GM18951 (cell line): ENCODE measurements at regions not wholly inside any gene's neighbourhood (a gene's known extent, or its start where the extent isn't known, plus 50 kb on each side); places are given as distances from the start of the nearest gene placed in this dataset.

Source experiments
- POLR2A ChIP-seq: IDR thresholded peaks from 4 replicates; pipeline ENCODE4 v1.6.1; 2011; ENCODE audit warnings: mild to moderate bottlenecking; ENCODE audit not compliant: insufficient read length, insufficient read depth; ENCODE audit errors: extremely low read depth
- in situ Hi-C: fragments of 300-500 bp; cut with MboI; formaldehyde crosslinking; loops from one replicate; pipeline ENCODE4 v1.12.0; 2022; ENCODE audit warnings: low sequenced_read_pairs, mixed read lengths, inconsistent platforms; ENCODE audit not compliant: unreplicated experiment

DNA sequence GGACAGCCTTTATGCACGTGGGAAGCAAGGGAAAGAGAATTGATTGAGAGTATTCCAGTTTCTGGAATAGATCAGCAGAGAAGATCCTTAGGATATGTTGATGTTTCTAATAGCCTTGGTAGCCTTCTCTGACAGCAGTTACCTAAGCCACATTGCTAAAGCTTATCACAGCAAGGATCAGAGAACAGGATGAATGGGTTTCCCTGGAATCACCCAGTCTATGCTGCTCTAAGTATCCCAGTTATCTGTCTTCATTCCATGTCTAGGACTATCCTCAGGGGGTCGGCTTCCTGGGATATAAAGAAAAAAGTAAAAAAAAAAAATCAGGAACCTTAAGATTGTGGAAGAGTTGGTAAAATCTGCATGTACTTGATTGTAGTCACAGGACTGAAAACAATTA is 352.0 kb upstream of the AKR1E2 start:
- in situ Hi-C loops: no loop called here
- TF ChIP-seq POLR2A: no peak

DNA sequence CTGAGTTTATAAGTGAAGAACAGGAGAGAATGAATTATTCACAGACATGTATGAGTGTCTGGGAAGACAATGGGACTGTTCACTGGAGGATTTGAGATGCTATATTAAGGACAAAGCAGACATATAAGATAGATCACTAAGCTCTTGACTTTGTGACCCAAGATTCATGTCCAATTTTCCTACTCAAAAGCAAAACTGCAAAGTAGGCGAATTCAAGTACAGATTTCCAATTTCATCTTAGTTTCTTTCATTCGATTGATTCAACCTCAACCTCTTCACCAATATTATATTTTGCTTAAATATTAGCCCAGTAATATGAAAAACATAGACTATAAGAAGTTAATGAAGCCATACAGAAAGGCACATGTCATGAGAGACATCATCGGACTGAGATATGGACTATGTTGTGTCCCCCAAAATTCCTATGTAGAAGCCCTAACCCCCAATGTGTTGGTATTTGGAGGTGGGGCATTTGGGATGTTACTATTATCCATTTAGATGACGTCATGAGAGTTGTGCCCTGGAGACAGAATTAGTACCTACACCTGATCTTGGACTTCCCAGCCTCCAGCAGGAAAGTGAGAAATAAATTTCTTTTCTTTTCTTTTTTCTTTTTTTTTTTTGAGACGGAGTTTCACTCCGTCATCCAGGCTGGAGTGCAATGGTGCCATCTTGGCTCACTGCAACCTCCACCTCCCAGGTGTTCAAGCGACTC is 353.7 kb upstream of the AKR1E2 start:
- no peak for TF ChIP-seq POLR2A
- in situ Hi-C loops: no loop called here

DNA sequence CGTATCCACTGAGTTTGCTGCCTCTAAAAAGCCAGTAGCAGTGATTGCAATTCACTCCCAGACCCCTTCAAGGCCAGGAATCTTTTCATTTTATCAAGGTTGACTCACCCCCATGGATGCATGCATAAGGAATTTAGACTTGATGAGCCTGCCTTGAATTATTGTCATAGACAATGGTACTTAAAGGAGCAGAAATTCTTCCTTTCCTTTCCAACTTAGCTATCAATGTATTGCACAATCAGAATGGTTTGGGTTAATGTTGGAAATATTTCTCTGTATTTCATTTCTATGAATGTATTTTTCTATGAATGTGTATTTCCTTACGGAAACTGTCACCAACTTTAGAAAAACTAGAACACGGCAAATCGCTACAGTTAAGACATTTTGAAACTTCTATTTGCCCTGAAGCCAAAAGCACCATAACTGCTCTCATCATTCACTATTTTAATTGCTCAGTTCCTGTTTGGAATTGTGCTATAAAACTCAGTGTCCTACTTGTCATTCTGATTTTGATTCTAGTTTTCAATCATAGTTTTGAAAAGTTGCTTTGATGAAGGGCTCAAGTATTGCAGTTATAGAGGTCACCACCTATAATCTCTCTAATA is 355.7 kb upstream of the AKR1E2 start:
- in situ Hi-C loops: no loop called here
- no peak for TF ChIP-seq POLR2A

GRCh38 chr10:4467481-4467880 is 358.5 kb upstream of the AKR1E2 start:
- TF ChIP-seq POLR2A: no peak
- in situ Hi-C loops: no loop called here

DNA sequence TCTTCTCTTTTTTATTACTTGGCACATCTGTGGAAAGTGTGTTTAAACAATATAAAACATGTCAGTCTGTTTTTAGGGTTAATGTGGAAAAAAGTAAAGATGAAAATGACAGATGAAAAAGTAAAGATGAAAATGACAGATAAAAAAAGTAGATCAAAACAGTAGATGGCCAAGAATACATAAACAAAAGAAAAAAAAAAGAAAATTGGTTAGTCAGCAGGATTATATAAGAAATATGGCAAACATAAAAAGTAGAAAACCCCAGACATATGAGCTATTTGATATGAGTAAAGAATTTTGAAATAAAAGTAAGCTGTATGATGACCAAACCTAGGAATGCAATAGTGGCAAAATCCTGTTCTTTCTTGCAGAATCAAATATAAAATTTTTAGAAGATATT is 365.7 kb upstream of the AKR1E2 start:
- TF ChIP-seq POLR2A: no peak
- in situ Hi-C loops: no loop called here

DNA sequence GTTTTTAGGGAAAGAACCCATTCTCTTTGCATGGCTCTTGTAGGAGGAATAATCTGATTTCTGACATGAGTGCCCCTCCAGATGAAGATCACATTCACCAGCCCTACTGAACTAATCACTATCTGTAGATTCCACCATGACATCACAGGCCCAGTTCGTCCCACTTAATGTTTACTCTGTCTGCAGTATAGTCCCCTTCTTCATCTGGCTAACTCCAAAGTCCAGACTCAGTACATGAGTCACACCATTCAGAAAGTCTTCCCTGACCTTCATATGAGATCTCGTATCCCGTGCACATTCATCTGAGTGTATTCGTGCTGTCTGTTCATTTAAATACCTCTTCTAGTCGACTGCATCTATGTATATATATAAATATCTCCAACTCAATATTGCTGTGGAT is 366.5 kb upstream of the AKR1E2 start:
- no peak for TF ChIP-seq POLR2A
- in situ Hi-C loops: no loop called here

DNA sequence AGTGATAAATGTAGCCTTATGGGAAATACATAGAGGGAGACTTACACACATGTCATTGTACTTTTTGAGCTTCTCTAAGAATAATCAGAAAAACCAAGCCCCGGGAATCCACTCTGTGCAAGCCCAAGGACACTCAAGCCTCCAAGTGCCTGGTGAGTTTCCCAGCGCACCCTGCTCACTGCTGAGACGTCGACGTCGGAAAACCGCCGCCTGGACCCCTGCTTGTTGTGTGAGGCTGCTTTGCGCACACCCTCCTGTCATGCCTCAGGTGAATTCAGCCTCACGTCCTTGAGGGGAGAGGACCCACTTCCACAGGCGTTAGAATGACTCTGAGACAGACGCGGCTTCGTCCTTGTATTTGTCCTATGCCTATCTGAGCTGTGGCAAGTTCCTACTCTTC is 368.4 kb upstream of the AKR1E2 start:
- in situ Hi-C loops: no loop called here
- no peak for TF ChIP-seq POLR2A

DNA sequence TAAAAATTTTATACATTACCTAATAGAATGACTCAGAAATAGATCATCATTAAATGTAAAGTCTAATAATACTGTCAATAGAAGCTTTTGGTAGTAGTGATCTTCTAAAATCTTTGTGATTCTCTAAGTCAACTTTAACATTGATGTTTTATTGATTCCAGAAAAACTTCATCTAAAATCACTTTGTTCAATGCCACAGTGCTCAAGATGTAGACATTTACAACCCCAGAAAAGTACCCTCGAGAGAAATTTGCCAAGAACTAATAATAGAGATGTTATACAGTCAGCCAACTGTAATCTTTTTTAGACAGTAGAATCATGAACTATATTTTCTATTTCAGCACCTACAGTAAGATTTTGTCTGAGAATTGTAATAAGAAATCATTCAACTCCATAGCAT is 369.2 kb upstream of the AKR1E2 start:
- TF ChIP-seq POLR2A: no peak
- in situ Hi-C loops: no loop called here

GRCh38 chr10:4456279-4456678 is 369.7 kb upstream of the AKR1E2 start:
- in situ Hi-C loops: no loop called here
- TF ChIP-seq POLR2A: no peak

DNA sequence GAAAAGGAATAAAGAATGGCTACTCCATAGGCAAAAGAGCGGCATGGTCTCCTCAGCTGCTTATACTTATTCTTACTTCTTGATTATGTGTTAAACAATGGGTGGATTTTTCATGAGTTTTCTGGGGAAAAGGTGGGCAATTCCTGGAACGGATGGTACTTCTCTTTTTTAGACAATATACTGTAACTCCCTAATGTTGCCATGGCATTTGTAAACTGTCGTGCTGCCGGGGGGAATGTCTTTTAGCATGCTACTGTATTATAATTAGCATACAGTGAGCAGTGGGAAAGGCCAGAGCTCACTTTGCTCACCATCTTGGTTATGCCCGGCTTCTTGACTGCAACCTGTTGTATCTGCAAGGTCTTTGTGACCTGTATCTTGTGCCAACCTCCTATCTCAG is 372.1 kb upstream of the AKR1E2 start:
- in situ Hi-C loops: no loop called here
- TF ChIP-seq POLR2A: no peak

GRCh38 chr10:4453276-4453675 is 372.7 kb upstream of the AKR1E2 start:
- in situ Hi-C loops: no loop called here
- no peak for TF ChIP-seq POLR2A

GRCh38 chr10:4450981-4451908 is 374.8 kb upstream of the AKR1E2 start:
- in situ Hi-C loops: no loop called here
- no peak for TF ChIP-seq POLR2A

DNA sequence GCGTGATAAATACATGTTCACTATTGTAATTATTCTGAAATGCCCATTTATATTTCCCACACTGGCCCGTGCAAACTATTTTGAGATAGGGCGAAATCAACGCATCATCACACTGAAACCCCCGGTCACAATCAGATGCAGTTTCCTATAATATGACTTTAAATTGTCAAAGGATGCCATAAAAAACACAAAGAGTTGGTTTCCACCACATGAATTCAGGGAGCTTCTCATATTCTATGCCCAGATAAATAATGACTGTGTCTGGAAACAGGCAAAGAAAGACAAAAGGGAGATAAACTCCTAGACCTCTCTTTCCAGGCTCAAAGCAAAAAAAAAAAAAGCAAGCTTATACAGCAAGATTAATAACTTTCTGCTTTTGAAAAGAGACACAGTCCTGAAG is 375.8 kb upstream of the AKR1E2 start:
- TF ChIP-seq POLR2A: no peak
- in situ Hi-C loops: no loop called here
